Kidney (tissue), 13 donors: ENCODE measurements at regions not wholly inside any gene's neighbourhood (a gene's known extent, or its start where the extent isn't known, plus 50 kb on each side); places are given as distances from the start of the nearest gene placed in this dataset.

Source experiments
- DNase-seq, 5 donors: peaks; one replicate each; pipeline ENCODE4 v3.0.0-alpha.2; 2013 to 2020
- FAIRE-seq: peaks from 2 replicates; lab custom pipeline; 2012; peaks lifted over from hg19 to GRCh38; lab: Jason Lieb, UNC
- H3K27ac ChIP-seq, 2 donors: one replicate each; pipeline ENCODE4 v1.7.0; 2013; ENCODE audit warnings: low read depth in 2 of 2, low read length in 2 of 2, inconsistent platforms in 1 of 2
- H3K27me3 ChIP-seq: one replicate; pipeline ENCODE4 v1.7.1; 2013; ENCODE audit warnings: low read length, inconsistent platforms; ENCODE audit not compliant: control insufficient read depth, insufficient read depth
- H3K36me3 ChIP-seq, 3 donors: one replicate each; pipeline versions ENCODE4 v1.7.0 to v1.7.1; 2013; ENCODE audit warnings: low read length in 3 of 3, control low read depth in 1 of 3, inconsistent platforms in 1 of 3; ENCODE audit not compliant: insufficient read depth in 3 of 3, control insufficient read depth in 2 of 3
- H3K4me1 ChIP-seq, 3 donors: one replicate each; pipeline versions ENCODE4 v1.7.0 to v1.7.1; 2013; ENCODE audit warnings: low read length in 3 of 3, inconsistent platforms in 1 of 3, low read depth in 1 of 3; ENCODE audit not compliant: control insufficient read depth in 2 of 3, insufficient read depth in 2 of 3
- H3K4me3 ChIP-seq, 3 donors: one replicate each; pipeline versions ENCODE4 v1.7.0 to v1.8.1; 2013; ENCODE audit warnings: low read length in 3 of 3, control low read depth in 1 of 3, inconsistent platforms in 1 of 3
- H3K9ac ChIP-seq, 3 donors: one replicate each; pipeline versions ENCODE4 v1.7.0 to v1.7.1; 2013; ENCODE audit warnings: low read length in 3 of 3, control low read depth in 1 of 3, inconsistent platforms in 1 of 3
- H3K9me3 ChIP-seq, 3 donors: one replicate each; pipeline versions ENCODE4 v1.7.0 to v1.7.1; 2013; ENCODE audit warnings: low read length in 3 of 3, control low read depth in 1 of 3, inconsistent platforms in 1 of 3; ENCODE audit not compliant: control insufficient read depth in 2 of 3, insufficient read depth in 1 of 3
- intact Hi-C: fragments of 100-400 bp; cut with DNase I; formaldehyde crosslinking; loops from one replicate; pipeline ENCODE4 v1.11.1; 2022
- TF ChIP-seq, protein P1 (sequence below): IDR thresholded peaks from 3 replicates; pipeline ENCODE4 v1.5.1; 2012; ENCODE audit warnings: mild to moderate bottlenecking, moderate library complexity, borderline replicate concordance; ENCODE audit not compliant: insufficient read depth; ENCODE audit errors: extremely low read depth
- donor health status: control.
- donor health status: control.
- donor health status: control.
- donor health status: control.
- donor health status: control.
- donor health status: DM: yes; HTN: yes; CAD: no.
- donor health status: Normal renal cell carcinoma (clear cell type).

DNA sequence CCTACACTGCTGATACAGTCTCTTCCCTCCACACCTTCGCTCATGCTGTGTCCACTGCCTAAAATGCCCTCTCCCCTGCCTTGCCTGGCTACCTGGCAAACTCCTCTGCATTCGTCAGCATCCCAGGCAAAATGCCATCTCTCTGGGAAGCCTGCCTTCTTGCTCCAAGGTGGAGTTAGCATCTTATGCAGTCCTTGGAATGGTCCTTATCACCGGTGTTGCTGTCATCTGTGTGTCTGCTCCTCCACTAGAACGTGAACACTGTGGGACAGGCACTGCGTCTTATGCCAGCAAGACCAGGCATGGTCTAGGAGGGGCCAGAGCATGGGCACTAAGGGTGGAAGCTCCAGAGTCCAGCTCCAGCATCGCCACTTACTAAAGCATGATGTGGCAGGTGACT lies 211.8 kb downstream of the MATN1 start:
- FAIRE-seq = no peak
- Histone ChIP-seq H3K9me3 (no peaks in the 10 kb centered on the region), H3K27me3 (no peaks in the 10 kb centered on the region), H3K27ac (no peak overlapping the region), H3K4me1 (no peaks in the 10 kb centered on the region), H3K9ac (no peak overlapping the region), H3K4me3 (no peak overlapping the region), H3K36me3 (no peaks in the 10 kb centered on the region)
- intact Hi-C loops = no loop called here
- peak in 1 of 5 donors; percentile 6 for DNase-seq
- TF ChIP-seq, protein P1, sequence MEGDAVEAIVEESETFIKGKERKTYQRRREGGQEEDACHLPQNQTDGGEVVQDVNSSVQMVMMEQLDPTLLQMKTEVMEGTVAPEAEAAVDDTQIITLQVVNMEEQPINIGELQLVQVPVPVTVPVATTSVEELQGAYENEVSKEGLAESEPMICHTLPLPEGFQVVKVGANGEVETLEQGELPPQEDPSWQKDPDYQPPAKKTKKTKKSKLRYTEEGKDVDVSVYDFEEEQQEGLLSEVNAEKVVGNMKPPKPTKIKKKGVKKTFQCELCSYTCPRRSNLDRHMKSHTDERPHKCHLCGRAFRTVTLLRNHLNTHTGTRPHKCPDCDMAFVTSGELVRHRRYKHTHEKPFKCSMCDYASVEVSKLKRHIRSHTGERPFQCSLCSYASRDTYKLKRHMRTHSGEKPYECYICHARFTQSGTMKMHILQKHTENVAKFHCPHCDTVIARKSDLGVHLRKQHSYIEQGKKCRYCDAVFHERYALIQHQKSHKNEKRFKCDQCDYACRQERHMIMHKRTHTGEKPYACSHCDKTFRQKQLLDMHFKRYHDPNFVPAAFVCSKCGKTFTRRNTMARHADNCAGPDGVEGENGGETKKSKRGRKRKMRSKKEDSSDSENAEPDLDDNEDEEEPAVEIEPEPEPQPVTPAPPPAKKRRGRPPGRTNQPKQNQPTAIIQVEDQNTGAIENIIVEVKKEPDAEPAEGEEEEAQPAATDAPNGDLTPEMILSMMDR = no peak

DNA sequence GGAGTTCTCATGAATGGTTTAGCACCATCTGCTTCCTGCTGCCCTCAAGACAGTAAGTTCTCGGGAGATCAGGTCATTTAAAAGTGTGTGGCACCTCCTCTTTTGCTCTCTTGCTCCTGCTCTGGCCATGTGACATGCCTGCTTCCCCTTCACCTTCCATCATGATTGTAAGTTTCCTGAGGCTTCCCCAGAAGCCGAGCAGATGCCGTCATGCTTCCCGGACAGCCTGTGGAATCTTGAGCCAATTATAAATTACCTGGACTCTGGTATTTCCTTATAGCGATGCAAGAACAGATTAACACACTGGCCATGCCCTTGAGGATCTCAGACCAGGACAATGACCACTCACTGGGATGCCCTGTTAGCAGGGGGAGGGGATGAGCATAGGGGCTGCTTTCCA lies 212.3 kb downstream of the MATN1 start:
- H3K9me3 ChIP-seq = no peaks in the 10 kb centered on the region
- TF ChIP-seq, protein P1 = no peak

DNA sequence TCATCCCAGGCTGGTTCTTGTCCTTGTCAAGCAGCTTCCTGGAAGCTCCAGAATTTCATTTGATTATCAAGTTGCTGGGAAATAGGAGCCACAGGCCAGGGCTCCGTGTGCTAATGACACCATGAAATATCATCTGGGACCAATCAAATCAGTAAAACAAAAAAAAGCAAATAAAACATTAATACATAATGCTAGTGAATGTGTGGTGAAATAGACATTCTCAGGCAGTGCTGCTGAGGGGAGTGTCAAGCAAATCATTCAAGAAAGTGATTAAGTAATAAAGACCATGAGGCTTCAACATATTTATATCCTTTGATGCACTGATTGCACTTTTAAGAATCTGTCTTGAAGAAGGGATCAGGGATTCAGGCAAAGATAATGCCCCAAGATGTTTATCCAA lies 213.7 kb downstream of the MATN1 start:
- Histone ChIP-seq H3K4me1 (no peaks in the 10 kb centered on the region), H3K36me3 (no peaks in the 10 kb centered on the region), H3K4me3 (no peak overlapping the region), H3K9me3 (no peaks in the 10 kb centered on the region), H3K27me3 (no peaks in the 10 kb centered on the region), H3K27ac (no peak overlapping the region), H3K9ac (no peak overlapping the region)
- intact Hi-C loops = no loop called here
- no peak for DNase-seq
- TF ChIP-seq, protein P1 = no peak
- FAIRE-seq = no peak

More for the DNA sequence above, 212.3 kb downstream of the MATN1 start:
- no peak overlapping the region for H3K9ac ChIP-seq
- no peak overlapping the region for H3K27ac ChIP-seq
- H3K27me3 ChIP-seq = no peaks in the 10 kb centered on the region
- H3K36me3 ChIP-seq = no peaks in the 10 kb centered on the region
- DNase-seq (no peak), FAIRE-seq (no peak)
- intact Hi-C loops = no loop called here
- no peaks in the 10 kb centered on the region for H3K4me1 ChIP-seq
- H3K4me3 ChIP-seq = no peak overlapping the region

DNA sequence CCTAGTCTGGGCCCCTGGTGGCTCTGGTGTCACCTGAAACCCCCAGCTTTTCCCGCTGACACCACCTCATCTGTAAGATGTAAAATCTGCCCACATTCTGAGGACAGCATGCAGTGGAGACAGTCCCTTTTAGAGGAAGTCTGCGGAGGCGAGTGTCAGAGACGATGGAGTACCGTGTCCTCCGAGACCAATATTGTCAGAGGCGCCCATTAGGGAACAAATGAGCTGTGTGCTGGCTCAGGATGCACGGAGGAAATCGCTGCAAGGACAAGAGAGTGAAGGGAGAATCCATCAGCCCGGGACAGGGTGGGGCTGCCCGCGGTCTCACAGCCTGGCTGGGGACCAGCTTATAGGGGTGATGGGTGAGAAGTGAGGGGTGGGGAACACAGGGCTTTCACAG lies 214.8 kb downstream of the MATN1 start:
- H3K36me3 ChIP-seq = no peaks in the 10 kb centered on the region
- H3K9me3 ChIP-seq = no peaks in the 10 kb centered on the region
- DNase-seq (peak in 1 of 5 donors; percentile 8), FAIRE-seq (no peak)
- no peak overlapping the region for H3K9ac ChIP-seq
- no peak overlapping the region for H3K27ac ChIP-seq
- intact Hi-C loops = no loop called here
- TF ChIP-seq, protein P1 = no peak
- H3K27me3 ChIP-seq = no peaks in the 10 kb centered on the region
- H3K4me3 ChIP-seq = no peak overlapping the region
- H3K4me1 ChIP-seq = no peaks in the 10 kb centered on the region
